ENCODE measurements at regions not wholly inside any gene's neighbourhood (a gene's known extent, or its start where the extent isn't known, plus 50 kb on each side); places are given as distances from the start of the nearest gene placed in this dataset.
A peak's percentile ranks its signal among the peaks of the same experiment; 100 is the strongest.

DNA sequence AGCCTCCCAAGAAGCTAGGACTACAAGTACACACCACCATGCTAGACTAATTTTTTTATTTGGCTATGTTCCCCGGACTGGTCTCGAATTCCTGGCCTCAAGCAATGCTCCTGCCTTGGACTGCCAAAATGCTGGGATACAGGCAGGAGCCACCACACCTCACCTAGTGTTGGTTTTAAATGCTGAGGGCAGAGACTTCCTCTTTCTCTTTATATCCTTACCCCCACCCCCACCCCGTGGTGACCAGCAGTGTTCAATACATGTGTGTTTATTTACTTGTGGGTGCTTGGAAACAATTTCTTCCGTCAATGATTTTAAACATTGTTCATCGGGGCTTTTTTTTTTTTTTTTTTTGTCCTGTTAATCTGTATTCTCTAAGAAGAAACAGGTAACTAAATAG is 158.9 kb downstream of the ZBTB18 start:
- Histone ChIP-seq H3K4me1 (ENCODE audit: control insufficient read depth in 1 of 2, insufficient read depth in 1 of 2, low read depth in 1 of 2, low read length in 1 of 2) (peaks cover 8 to 14% of the 10 kb centered on the region in 2 experiments), H3K9me3 (no peaks in the 10 kb centered on the region), H3K4me3 (ENCODE audit: low read depth in 1 of 2, low read length in 1 of 2) (no peak overlapping the region), H3K27ac (peak overlapping the region; percentile 28), H3K36me3 (no peaks in the 10 kb centered on the region), H3K27me3 (no peaks in the 10 kb centered on the region)
- TF ChIP-seq, protein P1, sequence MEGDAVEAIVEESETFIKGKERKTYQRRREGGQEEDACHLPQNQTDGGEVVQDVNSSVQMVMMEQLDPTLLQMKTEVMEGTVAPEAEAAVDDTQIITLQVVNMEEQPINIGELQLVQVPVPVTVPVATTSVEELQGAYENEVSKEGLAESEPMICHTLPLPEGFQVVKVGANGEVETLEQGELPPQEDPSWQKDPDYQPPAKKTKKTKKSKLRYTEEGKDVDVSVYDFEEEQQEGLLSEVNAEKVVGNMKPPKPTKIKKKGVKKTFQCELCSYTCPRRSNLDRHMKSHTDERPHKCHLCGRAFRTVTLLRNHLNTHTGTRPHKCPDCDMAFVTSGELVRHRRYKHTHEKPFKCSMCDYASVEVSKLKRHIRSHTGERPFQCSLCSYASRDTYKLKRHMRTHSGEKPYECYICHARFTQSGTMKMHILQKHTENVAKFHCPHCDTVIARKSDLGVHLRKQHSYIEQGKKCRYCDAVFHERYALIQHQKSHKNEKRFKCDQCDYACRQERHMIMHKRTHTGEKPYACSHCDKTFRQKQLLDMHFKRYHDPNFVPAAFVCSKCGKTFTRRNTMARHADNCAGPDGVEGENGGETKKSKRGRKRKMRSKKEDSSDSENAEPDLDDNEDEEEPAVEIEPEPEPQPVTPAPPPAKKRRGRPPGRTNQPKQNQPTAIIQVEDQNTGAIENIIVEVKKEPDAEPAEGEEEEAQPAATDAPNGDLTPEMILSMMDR (IDR thresholded peaks at IDR 0.05): no peak

DNA sequence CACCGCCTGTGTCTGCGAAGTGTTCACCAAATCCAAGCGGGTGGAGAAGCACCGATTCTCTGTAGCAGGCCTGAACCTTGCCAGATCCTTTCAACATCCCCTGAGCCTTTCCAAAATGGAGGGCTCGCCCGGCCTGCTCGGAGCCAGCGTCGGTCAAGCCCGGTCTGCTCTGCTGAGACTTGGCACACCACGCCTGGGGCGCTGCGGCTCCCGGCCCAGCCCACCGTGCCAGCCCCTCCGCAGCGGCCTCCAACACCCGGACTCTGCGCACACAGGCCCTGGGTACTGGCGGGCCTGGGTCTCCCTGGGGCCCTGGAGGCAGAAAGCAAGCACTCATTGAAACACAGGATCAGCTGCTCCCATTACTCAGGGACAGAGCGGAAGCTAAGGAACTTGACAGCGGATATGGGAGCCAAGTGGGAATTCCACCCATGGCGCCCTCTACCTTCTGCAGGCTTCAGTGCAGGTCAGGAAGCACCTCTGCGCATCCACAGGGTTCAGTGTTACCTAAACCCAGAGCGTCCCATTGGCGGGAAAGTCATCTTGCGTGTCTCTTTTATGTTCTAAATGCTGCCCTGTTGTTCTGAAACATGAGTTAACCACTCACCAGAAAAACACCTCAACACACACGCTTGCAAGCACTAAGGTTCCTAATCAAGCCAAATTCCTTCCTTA is 159.9 kb downstream of the ZBTB18 start:
- no peak overlapping the region for H3K4me3 ChIP-seq (ENCODE audit: low read depth in 1 of 2, low read length in 1 of 2)
- no peaks in the 10 kb centered on the region for H3K9me3 ChIP-seq
- H3K36me3 ChIP-seq: no peaks in the 10 kb centered on the region
- no peak overlapping the region for H3K27ac ChIP-seq
- H3K4me1 ChIP-seq (ENCODE audit: control insufficient read depth in 1 of 2, insufficient read depth in 1 of 2, low read depth in 1 of 2, low read length in 1 of 2): peaks cover 8 to 14% of the 10 kb centered on the region in 2 experiments
- TF ChIP-seq, protein P1 (IDR thresholded peaks at IDR 0.05): no peak
- H3K27me3 ChIP-seq: no peaks in the 10 kb centered on the region

DNA sequence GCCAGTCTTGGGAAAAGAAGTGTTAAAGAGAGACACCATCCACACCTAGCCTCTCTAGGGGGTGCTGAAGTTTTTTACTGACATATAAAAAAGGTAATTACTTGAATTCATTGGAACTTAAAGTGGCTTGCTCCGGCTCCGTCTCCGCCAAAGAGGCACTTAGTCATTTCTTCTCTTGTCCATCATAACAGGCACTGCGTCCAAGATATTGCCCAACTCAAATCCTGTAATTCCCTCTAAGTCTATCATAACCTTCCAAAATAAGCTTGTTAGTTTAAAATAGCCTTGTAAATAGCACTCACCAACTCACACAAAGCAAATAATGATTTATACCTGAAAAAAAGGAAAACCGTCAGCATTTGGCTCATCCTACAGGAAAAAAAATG is 160.5 kb downstream of the ZBTB18 start:
- no peak overlapping the region for H3K4me3 ChIP-seq (ENCODE audit: low read depth in 1 of 2, low read length in 1 of 2)
- TF ChIP-seq, protein P1 (IDR thresholded peaks at IDR 0.05): no peak
- H3K9me3 ChIP-seq: no peaks in the 10 kb centered on the region
- H3K4me1 ChIP-seq (ENCODE audit: control insufficient read depth in 1 of 2, insufficient read depth in 1 of 2, low read depth in 1 of 2, low read length in 1 of 2): peaks cover 8 to 14% of the 10 kb centered on the region in 2 experiments
- H3K27ac ChIP-seq: no peak overlapping the region
- no peaks in the 10 kb centered on the region for H3K27me3 ChIP-seq
- no peaks in the 10 kb centered on the region for H3K36me3 ChIP-seq

DNA sequence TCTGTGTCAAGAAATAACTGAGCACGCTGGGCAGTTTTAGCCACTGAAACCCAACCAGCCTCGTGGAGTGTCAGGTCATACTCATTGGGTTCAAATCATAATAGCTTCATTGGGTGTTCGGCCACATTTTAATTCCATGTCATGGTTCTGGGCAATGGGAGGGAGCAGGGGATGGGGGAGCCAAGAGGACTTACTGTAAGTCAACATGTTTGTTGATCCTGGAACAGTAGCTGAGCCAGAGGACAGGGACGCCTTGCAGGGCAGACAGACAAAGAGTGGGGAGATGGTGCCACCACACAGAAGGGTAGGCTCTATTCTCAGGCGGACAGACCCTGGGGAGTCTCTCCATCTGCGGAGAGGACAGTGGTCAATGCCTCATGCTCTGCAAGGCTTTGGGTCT is 161.1 kb downstream of the ZBTB18 start:
- no peaks in the 10 kb centered on the region for H3K9me3 ChIP-seq
- TF ChIP-seq, protein P1 (IDR thresholded peaks at IDR 0.05): no peak
- H3K27me3 ChIP-seq: no peaks in the 10 kb centered on the region
- H3K4me1 ChIP-seq (ENCODE audit: control insufficient read depth in 1 of 2, insufficient read depth in 1 of 2, low read depth in 1 of 2, low read length in 1 of 2): peaks cover 8 to 14% of the 10 kb centered on the region in 2 experiments
- no peaks in the 10 kb centered on the region for H3K36me3 ChIP-seq
- H3K4me3 ChIP-seq (ENCODE audit: low read depth in 1 of 2, low read length in 1 of 2): no peak overlapping the region
- no peak overlapping the region for H3K27ac ChIP-seq

DNA sequence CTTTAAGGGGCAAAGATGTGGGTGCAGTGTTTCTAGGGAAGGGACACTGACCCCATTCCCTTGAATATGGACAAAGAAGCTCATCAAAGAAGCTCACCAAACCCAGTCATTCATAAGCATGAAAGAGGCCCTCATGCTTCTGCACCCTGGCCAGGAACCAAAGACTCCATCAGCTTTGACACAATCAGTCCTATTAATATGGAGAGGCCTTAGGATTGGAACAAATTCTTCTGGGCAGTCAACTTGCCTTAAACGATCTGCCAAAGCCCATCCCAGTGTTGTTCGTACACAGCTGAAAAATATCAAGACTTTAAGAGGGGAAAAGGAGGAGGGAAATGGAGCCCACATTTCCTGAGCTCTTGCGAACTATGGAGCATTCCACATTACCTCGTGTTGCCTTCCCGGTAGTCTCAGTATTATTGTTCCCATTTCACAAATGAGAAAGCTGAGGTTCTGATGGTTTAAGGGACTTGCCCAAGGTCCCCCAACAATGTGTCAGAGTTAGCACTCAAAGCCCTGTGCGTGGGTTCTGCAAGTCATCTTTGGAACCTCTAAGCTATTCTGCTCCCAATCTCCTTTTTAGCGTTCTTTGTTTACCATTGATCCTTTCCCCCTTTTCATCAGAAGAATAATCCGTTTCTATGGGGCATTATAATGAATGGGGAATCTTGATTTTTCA is 161.9 kb downstream of the ZBTB18 start:
- H3K9me3 ChIP-seq: no peaks in the 10 kb centered on the region
- TF ChIP-seq, protein P1 (IDR thresholded peaks at IDR 0.05): no peak
- peaks cover 8 to 14% of the 10 kb centered on the region in 2 experiments for H3K4me1 ChIP-seq (ENCODE audit: control insufficient read depth in 1 of 2, insufficient read depth in 1 of 2, low read depth in 1 of 2, low read length in 1 of 2)
- no peak overlapping the region for H3K27ac ChIP-seq
- no peak overlapping the region for H3K4me3 ChIP-seq (ENCODE audit: low read depth in 1 of 2, low read length in 1 of 2)
- no peaks in the 10 kb centered on the region for H3K27me3 ChIP-seq
- H3K36me3 ChIP-seq: no peaks in the 10 kb centered on the region
